ENCODE measurements at regions not wholly inside any gene's neighbourhood (a gene's known extent, or its start where the extent isn't known, plus 50 kb on each side); places are given as distances from the start of the nearest gene placed in this dataset.

DNA sequence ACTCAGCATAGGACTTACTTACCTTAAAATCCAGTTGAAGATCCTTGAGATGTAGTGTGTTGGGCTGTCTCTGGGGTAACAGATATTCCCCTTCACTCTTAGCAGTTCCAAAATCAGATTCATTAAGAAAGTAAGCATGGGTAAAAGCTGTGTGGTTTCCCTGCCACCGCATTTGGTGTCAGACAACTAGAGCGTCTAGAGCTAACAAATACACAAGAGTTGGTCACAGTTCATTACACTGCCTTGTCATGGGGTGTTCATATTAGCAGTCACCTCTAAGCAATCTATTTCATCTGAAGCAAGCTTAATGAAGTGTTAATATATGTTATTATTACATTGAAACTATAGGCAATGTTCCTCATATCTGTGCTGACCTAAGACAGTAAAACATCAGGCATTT lies 342.8 kb downstream of the PPARGC1A start:
- TF ChIP-seq, protein P1, sequence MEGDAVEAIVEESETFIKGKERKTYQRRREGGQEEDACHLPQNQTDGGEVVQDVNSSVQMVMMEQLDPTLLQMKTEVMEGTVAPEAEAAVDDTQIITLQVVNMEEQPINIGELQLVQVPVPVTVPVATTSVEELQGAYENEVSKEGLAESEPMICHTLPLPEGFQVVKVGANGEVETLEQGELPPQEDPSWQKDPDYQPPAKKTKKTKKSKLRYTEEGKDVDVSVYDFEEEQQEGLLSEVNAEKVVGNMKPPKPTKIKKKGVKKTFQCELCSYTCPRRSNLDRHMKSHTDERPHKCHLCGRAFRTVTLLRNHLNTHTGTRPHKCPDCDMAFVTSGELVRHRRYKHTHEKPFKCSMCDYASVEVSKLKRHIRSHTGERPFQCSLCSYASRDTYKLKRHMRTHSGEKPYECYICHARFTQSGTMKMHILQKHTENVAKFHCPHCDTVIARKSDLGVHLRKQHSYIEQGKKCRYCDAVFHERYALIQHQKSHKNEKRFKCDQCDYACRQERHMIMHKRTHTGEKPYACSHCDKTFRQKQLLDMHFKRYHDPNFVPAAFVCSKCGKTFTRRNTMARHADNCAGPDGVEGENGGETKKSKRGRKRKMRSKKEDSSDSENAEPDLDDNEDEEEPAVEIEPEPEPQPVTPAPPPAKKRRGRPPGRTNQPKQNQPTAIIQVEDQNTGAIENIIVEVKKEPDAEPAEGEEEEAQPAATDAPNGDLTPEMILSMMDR (IDR thresholded peaks at IDR 0.05) = no peak
- ATAC-seq = no peak
- Histone ChIP-seq H3K4me1 (no peaks in the 10 kb centered on the region), H3K4me3 (no peak overlapping the region), H3K27me3 (ENCODE audit: low read depth) (no peaks in the 10 kb centered on the region), H3K36me3 (no peaks in the 10 kb centered on the region), H3K27ac (no peak overlapping the region), H3K9me3 (no peaks in the 10 kb centered on the region)
- intact Hi-C loops (cut with DNase I) = no loop called here
- no peak for DNase-seq

- no peak for ATAC-seq
- Histone ChIP-seq H3K27ac (no peak overlapping the region), H3K4me3 (no peak overlapping the region), H3K9me3 (no peaks in the 10 kb centered on the region), H3K4me1 (no peaks in the 10 kb centered on the region), H3K36me3 (no peaks in the 10 kb centered on the region), H3K27me3 (ENCODE audit: low read depth) (no peaks in the 10 kb centered on the region)
- intact Hi-C loops (cut with DNase I) = no loop called here
- no peak for DNase-seq
- TF ChIP-seq, protein P1 (IDR thresholded peaks at IDR 0.05) = no peak
Observed at GRCh38 chr4:23539969-23540569, 349.8 kb downstream of the PPARGC1A start.

- no peak for ATAC-seq
- intact Hi-C loops (cut with DNase I) = no loop called here
Observed at GRCh38 chr4:23533859-23534258, 356.0 kb downstream of the PPARGC1A start.

DNA sequence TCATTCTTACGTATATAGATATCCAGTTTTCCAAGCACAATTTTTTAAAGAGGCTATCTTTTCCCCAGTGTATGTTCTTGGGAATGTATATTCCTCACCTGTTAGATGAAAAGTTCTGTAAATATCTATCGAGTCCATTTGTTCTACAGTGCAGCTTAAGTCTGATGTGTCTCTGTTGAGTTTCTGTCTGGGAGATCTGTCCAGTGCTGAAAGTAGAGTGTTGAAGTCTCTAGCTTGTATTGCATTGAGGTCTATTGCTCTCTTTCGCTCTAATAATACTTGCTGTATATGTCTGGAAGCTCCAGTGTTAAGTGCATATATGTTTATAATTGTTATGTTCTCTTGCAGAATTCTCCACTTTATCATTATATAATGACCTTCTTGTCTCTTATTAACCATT lies 373.1 kb downstream of the PPARGC1A start:
- DNase-seq = no peak
- Histone ChIP-seq H3K4me1 (no peaks in the 10 kb centered on the region), H3K4me3 (no peak overlapping the region), H3K27me3 (ENCODE audit: low read depth) (no peaks in the 10 kb centered on the region), H3K9me3 (no peaks in the 10 kb centered on the region), H3K27ac (no peak overlapping the region), H3K36me3 (no peaks in the 10 kb centered on the region)
- no peak for ATAC-seq
- TF ChIP-seq, protein P1 (IDR thresholded peaks at IDR 0.05) = no peak
- intact Hi-C loops (cut with DNase I) = no loop called here

More at GRCh38 chr4:23533859-23534258, 356.0 kb downstream of the PPARGC1A start:
- H3K36me3 ChIP-seq = no peaks in the 10 kb centered on the region
- H3K9me3 ChIP-seq = no peaks in the 10 kb centered on the region
- no peak overlapping the region for H3K4me3 ChIP-seq
- no peak overlapping the region for H3K27ac ChIP-seq
- TF ChIP-seq, protein P1 (IDR thresholded peaks at IDR 0.05) = no peak
- no peak for DNase-seq
- no peaks in the 10 kb centered on the region for H3K4me1 ChIP-seq
- no peaks in the 10 kb centered on the region for H3K27me3 ChIP-seq (ENCODE audit: low read depth)

DNA sequence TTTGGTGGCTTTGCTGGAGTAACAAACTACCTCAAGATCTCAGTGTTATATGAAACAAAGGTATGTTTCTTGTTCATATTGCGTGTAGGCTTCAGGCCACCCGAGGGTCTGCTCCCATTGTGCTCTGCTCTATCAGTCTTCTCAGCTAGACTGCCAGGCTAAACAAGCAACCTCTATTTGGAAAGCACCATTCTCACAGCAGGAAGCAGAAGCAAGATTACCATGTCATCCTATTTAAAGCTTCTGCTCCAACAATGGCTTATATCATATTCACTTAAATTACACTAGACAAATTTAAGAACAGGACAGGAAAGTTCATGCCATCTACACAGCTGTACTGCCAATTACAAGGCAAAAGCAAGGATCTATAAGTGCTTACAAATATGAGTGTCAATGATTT lies 385.8 kb downstream of the PPARGC1A start:
- Histone ChIP-seq H3K36me3 (no peaks in the 10 kb centered on the region), H3K4me1 (no peaks in the 10 kb centered on the region), H3K9me3 (no peaks in the 10 kb centered on the region), H3K27me3 (ENCODE audit: low read depth) (no peaks in the 10 kb centered on the region), H3K27ac (no peak overlapping the region), H3K4me3 (no peak overlapping the region)
- DNase-seq (no peak), ATAC-seq (no peak)
- TF ChIP-seq, protein P1 (IDR thresholded peaks at IDR 0.05) = no peak
- intact Hi-C loops (cut with DNase I) = no loop called here
